Progenitor cell of endocrine pancreas (in vitro differentiated cells): ENCODE measurements at regions not wholly inside any gene's neighbourhood (a gene's known extent, or its start where the extent isn't known, plus 50 kb on each side); places are given as distances from the start of the nearest gene placed in this dataset.

ENCODE experiments used
- DNase-seq: peaks from one replicate; pipeline ENCODE4 v3.0.0; 2021; ENCODE audit warnings: low spot score; ENCODE audit not compliant: unreplicated experiment
- H3K27ac Mint-ChIP-seq: 2 replicates; pipeline ENCODE4 v1.8.0; 2021; ENCODE audit warnings: mild to moderate bottlenecking, moderate library complexity, mixed read lengths
- H3K27me3 Mint-ChIP-seq: 2 replicates; pipeline ENCODE4 v1.8.0; 2021; ENCODE audit warnings: mixed read lengths
- H3K36me3 Mint-ChIP-seq: 2 replicates; pipeline ENCODE4 v1.8.0; 2022; ENCODE audit warnings: mixed read lengths; ENCODE audit not compliant: insufficient read depth
- H3K4me1 Mint-ChIP-seq: 2 replicates; pipeline ENCODE4 v1.8.0; 2021; ENCODE audit warnings: low read depth, mixed read lengths
- H3K4me3 Mint-ChIP-seq: 2 replicates; pipeline ENCODE4 v1.8.0; 2021; ENCODE audit warnings: low read depth, mild to moderate bottlenecking, moderate library complexity, mixed read lengths
- H3K9me3 Mint-ChIP-seq: 2 replicates; pipeline ENCODE4 v1.8.0; 2021; ENCODE audit warnings: low read depth, mixed read lengths
- CTCF ChIP-seq: fragments of 200-600 bp; sonication (generic); IDR thresholded peaks from one replicate; pipeline ENCODE4 v1.5.0; 2021; ENCODE audit warnings: antibody characterized with exemption, mild to moderate bottlenecking; ENCODE audit not compliant: unreplicated experiment

- Mint-ChIP-seq H3K36me3 (no peaks in the 10 kb centered on the region), H3K9me3 (no peaks in the 10 kb centered on the region), H3K27me3 (peaks cover 12% of the 10 kb centered on the region), H3K4me3 (no peak overlapping the region), H3K27ac (no peak overlapping the region), H3K4me1 (peaks cover 4% of the 10 kb centered on the region)
- no peak for DNase-seq
- TF ChIP-seq CTCF, result no peak
These were observed 715.1 kb downstream of the UQCRFS1 start for GRCh38 chr19:28497887-28498286.

GRCh38 chr19:28497137-28497536 is 715.8 kb downstream of the UQCRFS1 start:
- TF ChIP-seq CTCF, result no peak
- Mint-ChIP-seq H3K27me3 (peaks cover 18% of the 10 kb centered on the region), H3K4me3 (no peak overlapping the region), H3K9me3 (no peaks in the 10 kb centered on the region), H3K36me3 (no peaks in the 10 kb centered on the region), H3K27ac (no peak overlapping the region), H3K4me1 (peaks cover 4% of the 10 kb centered on the region)
- DNase-seq, result no peak

GRCh38 chr19:28495046-28495445 is 717.9 kb downstream of the UQCRFS1 start:
- H3K9me3 Mint-ChIP-seq, result no peaks in the 10 kb centered on the region
- peaks cover 13% of the 10 kb centered on the region for H3K27me3 Mint-ChIP-seq
- DNase-seq, result no peak
- peaks cover 4% of the 10 kb centered on the region for H3K4me1 Mint-ChIP-seq
- no peaks in the 10 kb centered on the region for H3K36me3 Mint-ChIP-seq
- TF ChIP-seq CTCF, result no peak
- H3K27ac Mint-ChIP-seq, result no peak overlapping the region
- no peak overlapping the region for H3K4me3 Mint-ChIP-seq

- DNase-seq, result no peak
- Mint-ChIP-seq H3K9me3 (no peaks in the 10 kb centered on the region), H3K27ac (no peak overlapping the region), H3K4me3 (no peak overlapping the region), H3K36me3 (no peaks in the 10 kb centered on the region), H3K4me1 (peaks cover 4% of the 10 kb centered on the region), H3K27me3 (peaks cover 17% of the 10 kb centered on the region)
- TF ChIP-seq CTCF, result no peak
These were observed 718.5 kb downstream of the UQCRFS1 start for GRCh38 chr19:28494461-28494860.

GRCh38 chr19:28493884-28494283 is 719.1 kb downstream of the UQCRFS1 start:
- Mint-ChIP-seq H3K36me3 (no peaks in the 10 kb centered on the region), H3K27me3 (peaks cover 17% of the 10 kb centered on the region), H3K4me1 (peaks cover 4% of the 10 kb centered on the region), H3K27ac (no peak overlapping the region), H3K9me3 (no peaks in the 10 kb centered on the region), H3K4me3 (no peak overlapping the region)
- no peak for DNase-seq
- TF ChIP-seq CTCF, result no peak

GRCh38 chr19:28492621-28493020 is 720.3 kb downstream of the UQCRFS1 start:
- Mint-ChIP-seq H3K4me1 (peaks cover 4% of the 10 kb centered on the region), H3K9me3 (no peaks in the 10 kb centered on the region), H3K27ac (peak overlapping the region; percentile 63), H3K36me3 (no peaks in the 10 kb centered on the region), H3K4me3 (no peak overlapping the region), H3K27me3 (peaks cover 17% of the 10 kb centered on the region)
- no peak for DNase-seq
- TF ChIP-seq CTCF, result no peak
